ENCODE measurements at regions not wholly inside any gene's neighbourhood (a gene's known extent, or its start where the extent isn't known, plus 50 kb on each side); places are given as distances from the start of the nearest gene placed in this dataset.
A peak's percentile ranks its signal among the peaks of the same experiment; 100 is the strongest.
"Not testable (repeated sequence)": the region's sequence is repeated elsewhere in the genome, so short reads cannot be mapped to it uniquely, and the experiment has no call there.

DNA sequence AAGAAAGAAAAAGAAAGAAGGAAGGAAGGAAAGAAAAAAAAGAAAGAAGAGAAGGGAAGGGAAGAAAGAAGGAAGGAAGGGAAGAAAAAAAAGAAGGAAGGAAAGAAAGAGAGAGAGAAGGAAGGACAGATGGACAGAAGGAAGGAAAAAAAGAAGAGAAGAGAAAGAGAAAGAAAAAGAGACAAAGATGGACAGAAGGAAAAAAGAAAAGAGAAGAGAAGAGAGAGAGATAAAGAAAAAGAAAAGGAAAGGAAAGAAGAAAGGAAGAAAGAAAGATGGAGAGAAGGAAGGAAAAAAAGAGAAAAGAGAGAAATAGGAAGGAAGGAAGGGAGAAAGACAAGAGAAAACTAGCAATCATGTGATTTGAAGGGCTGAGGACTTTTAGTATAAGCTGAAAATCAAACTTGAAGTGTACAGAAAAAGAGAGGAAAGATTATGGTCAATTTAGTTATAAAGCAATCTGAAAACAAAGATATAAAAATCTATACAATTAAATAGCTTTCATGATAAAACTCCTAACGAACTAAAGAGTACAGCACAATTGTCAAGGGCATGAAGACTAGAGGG is 115.3 kb downstream of the LTN1 start:
- no peak for DNase-seq

DNA sequence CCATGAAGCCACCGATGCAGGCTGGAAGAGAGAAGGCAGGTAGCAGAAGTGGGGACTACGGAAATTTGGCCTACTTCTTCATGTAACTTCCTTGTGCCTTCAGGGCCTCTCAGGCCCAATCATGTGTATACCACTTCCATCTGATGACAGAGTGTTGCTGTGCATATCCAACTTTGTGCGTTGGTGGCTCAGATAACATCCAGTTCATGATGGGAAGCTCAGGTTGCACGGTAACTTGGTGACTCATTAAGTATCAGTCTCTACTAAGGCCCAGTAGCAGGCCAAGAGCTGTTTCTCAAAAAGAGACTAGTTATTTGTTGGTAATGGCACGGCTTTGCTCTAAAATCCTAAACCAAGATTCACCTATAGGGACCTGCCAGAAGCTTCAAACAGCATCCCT is 117.6 kb downstream of the LTN1 start:
- DNase-seq: no peak

GRCh38 chr21:28872218-28872617 is 120.5 kb downstream of the LTN1 start:
- no peak for DNase-seq

- no peak for DNase-seq
Observed at GRCh38 chr21:28871388-28872010, 121.2 kb downstream of the LTN1 start.

DNA sequence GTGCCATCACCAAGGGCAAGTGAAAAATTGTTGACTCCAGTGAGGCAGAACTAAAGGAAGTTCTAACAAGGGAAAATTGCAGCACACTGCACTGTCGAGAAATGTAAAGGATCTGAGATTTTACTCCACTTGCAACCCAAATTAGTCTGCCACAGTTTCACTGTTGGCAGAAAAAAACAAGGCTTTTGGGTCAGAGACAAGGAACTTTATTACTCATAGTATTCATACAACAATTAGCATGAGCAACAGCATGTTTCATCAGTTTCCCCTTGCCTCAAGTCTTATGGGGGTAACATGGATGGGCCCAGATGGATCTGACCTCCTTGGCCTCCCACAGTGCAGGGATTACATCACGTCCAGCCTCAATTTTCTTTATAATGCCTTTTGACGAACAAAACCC is 125.3 kb downstream of the LTN1 start:
- DNase-seq: no peak

DNA sequence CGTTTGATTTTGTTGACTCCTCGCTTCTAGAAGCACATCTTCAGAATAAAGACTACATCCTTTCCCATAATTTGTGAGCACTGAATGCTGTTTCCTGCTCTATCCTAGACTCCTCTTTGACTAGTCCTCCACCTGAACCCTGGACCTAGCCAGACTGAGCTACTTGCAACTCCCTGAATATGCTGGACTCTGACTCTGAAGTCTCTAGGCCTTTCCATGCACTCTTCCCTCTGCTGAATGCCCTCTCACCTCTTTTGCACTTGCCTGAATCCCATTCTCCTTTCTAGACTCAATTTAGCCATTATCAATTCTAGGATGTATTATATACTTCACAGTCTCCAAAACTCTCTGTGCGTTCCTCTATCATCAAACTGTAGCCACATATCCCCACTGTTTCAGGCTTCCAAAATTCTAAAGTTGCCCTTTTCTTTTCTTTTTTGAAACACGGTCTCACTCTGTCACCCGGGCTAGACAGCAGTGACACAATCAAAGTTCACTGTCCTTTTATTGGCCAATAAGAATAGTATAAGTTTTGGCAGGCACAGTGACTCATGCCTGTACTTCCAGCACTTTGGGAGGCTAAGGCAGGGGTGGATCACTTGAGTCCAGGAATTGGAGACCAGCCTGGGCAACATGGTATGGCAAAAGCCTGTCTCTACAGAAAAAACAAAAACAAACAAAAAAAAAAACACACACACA is 127.0 kb downstream of the LTN1 start:
- DNase-seq: no peak

- DNase-seq: no peak
Observed at GRCh38 chr21:28858424-28858823, 134.3 kb downstream of the LTN1 start.

- no peak for DNase-seq
Observed at GRCh38 chr21:28857752-28858151, 134.9 kb downstream of the LTN1 start.

DNA sequence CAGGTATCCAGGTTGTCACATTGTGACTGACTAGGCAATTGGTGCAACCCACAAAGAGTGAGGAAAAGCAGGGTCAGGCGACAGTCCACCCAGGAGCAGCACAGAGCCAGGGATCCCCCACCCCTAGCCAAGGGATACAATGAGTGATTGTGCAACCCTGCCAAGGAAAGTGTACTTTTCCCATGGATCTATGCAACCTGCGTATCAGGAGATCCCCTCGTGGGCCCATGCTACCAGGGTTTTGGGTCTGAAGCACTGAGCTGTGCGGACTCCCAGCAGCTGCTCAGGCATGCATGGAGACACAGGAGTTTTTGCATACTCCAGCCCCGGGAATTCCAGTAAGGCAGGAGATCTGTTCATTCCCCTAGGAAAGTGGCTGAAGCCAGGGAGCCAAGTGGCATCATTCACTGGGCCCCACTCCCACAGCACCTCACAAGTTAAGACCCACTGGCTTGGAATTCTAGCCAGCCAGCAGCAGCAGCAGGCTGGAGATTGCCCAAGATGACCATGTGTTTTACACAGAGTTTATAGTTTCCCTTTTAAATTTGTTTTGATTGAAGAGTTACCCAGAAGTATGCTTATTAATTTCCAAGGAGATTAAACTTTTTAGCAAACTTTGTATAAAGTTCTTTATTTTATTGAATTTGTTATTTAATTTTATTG is 136.0 kb downstream of the LTN1 start:
- no peak for DNase-seq

DNA sequence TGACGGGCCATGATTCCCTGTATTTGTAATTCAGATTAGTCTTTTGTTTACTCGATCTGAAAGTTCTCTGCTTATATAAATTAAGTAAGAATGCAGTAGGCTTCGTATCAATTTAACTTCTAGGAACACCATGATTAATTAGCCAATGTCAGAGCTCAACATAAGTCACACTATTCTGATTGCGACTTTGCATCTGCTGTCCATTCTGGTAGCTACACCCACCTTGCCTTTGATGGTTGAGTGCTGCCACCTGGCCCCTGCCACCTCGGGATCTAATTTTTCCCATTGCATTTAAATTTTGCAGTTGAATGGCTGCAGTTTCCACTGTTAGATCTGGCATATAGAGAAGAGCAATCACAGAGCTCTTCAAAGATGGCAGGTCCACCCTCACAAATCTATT is 140.0 kb downstream of the LTN1 start:
- no peak for DNase-seq

- no peak for DNase-seq
Observed at GRCh38 chr21:28851645-28852044, 141.0 kb downstream of the LTN1 start.

- DNase-seq: not testable (repeated sequence)
Observed at GRCh38 chr21:28839237-28839636, 153.4 kb downstream of the LTN1 start.

- peak; percentile 39 for DNase-seq
Observed at GRCh38 chr21:28837426-28837825, 155.3 kb downstream of the LTN1 start.

GRCh38 chr21:28836588-28836987 is 156.1 kb downstream of the LTN1 start:
- peak; percentile 36 for DNase-seq

DNA sequence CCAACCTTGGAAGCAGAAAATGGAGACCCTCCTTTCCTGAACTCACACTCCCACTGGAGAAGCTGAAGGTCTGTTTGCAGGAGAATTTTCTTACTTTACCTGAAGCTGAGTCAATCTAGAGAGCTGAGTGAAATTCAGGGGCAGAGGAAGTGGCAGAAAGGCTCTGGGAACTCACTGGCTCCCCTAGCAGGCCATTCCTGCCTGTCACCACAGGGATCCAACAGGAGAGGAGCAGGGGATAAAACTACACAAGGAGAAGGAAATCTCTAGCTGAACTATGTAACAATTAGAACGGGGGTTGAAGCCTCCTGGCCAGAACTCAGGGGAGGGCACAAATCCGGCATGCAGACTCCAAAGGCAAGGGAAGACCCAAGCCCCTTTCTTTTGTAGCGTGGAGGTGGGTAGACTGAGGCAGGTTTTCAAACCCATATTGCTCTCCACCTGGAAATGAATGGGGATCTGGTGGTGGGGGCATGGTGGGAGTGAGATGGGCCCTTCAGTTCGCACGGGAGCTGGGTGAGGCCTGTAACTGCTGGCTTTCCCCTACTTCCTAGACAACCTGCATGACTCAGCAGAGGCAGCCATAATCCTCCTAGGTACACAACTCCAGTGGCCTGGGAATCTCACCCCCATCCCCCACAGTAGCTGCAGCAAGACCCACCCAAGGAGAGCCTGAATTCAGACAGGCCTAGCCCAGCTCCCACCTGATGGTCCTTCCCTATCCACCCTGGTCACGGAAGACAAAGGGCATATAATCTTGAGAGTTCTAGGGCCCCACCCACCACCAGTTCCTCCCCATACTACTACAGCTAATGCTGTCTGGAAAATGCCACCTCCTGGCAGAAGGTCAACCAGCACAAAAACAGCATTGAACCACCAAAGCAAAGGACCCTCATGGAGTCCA is 158.1 kb downstream of the LTN1 start:
- DNase-seq: no peak

DNA sequence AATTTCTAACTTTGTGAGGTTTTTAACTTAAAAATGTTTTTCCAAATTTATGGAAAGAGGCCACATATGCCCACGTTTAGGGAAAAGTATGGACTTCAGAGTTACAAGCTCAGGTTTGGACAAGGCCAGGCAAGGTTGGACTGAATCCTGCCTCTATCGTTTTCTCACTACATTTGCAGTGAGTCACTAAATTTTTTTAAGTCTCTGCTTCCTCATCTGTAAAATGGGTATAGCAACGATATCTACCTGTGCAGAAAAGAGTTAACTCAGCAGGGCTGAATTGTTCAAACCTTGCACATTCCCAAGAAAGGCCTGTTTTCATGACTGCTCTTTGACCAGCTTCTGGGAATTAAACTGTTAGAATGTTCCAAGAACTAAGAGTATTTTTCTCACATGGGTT is 159.1 kb downstream of the LTN1 start:
- no peak for DNase-seq

DNA sequence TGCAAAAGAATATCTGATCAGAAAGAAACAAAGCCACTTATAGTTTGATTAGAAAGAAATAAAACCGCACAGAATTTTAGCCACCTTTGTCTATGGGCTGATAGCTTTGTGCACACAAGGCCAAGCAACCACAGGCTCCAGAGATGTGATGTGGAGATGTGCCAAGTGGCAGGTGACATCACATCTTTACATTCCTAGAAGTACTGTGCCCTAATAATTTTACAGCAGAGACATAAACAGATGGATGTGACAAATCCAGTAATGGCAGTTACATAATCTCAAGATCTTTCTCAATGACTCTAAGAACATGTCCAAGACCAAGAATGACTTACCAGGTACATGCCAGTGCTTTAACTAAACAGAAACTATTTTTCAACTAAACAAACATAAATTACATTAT is 159.5 kb downstream of the LTN1 start:
- DNase-seq: no peak

DNA sequence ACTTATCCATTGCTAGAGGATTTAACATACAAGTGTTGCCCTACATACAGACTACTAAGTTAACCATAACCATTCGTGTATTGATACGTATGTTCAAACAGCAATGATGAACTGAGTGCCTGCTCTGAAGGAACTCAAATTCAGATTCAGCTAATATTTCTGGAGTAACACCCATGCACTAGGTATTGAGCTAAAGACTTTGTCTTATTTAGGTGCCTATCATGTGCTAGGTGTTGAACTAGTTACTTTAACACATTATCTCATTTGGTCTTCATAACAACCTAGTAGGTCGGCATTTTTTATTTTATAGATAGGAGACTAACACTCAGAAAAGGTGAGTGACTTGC is 160.0 kb downstream of the LTN1 start:
- DNase-seq: no peak

DNA sequence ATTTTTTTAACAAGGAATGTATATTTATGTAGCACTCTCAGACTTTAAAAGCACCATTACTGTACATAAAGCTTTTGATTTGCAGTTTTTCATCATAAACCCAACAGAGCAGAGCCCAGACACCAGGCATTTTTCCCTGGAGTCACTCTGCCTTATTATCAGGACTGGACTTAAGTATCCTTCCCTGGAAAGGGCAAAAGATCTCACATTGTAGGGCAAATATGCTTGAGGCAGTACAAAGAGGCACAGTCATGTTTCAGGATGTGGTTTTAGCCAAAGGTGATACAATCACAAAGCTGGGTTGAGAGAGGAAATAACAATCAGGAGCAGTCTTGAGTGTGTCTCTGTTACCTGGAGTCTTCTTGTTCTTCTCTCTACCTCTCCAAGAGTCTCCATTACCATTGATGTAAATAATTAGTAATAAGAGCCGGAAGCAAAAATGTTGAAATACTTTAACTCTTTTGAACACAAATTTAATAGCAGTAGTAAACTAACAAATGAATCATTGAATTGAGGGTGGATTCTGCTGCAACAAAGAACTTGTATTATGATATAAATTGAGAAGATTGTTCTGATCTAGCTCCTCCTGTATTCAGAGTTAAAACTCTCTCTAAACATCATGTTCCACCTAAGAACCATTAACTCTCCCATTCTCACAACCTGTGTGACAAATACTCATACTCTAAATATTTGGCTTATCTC is 160.5 kb downstream of the LTN1 start:
- DNase-seq: peak; percentile 59

DNA sequence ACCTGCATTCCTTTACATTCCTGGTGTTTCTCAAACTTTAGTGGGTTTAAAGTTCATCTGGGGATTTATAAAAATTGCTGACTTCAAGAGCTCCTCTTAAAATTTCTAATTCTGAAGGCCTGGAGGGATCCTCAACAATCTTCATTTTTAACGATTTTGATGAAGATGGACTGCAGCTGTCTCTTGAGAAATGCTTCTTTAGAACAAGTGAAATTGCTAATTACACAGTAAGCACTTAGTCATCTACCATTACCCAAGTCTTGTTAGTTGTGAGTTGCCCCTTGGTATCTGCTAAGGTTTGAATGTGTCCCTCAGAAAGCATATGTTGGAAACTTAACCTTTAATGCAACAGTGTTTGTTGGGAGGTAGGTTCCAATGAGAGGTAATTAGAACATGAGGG is 163.7 kb downstream of the LTN1 start:
- no peak for DNase-seq

DNA sequence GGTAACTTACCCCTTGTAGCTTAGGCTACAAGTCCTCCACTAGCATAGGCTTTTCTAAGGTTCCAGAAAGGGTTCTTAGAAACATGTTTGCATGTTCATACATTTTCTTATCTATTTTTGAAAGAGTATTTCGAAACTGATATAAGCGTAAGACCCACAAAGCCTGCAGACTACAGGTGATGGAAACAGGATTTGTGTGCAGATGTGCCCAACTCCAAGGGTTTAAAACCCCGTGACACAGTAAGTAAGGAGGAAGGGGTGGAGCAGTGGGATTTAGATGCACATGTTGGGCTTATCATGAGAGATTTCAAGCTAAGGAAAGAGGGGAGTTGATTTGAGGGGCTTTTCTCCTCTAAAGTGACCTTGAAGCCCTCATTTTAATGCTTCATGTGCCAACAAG is 164.7 kb downstream of the LTN1 start:
- no peak for DNase-seq

- DNase-seq: no peak
Observed at GRCh38 chr21:28827422-28827821, 165.3 kb downstream of the LTN1 start.

- no peak for DNase-seq
Observed at GRCh38 chr21:28826569-28826968, 166.1 kb downstream of the LTN1 start.

Data from CD4-positive, alpha-beta T cell treated with Interleukin-12 subunit alpha and Interleukin-12 subunit beta, for 1 hour (primary cell).